HG02610 (cell line): ENCODE measurements at regions not wholly inside any gene's neighbourhood (a gene's known extent, or its start where the extent isn't known, plus 50 kb on each side); places are given as distances from the start of the nearest gene placed in this dataset.

Experiments used
- ATAC-seq: cut with Tn5 transposase; IDR thresholded peaks from one replicate; pipeline ENCODE4 v1.9.1; 2021; ENCODE audit warnings: mild to moderate bottlenecking, moderate library complexity; ENCODE audit not compliant: unreplicated experiment

- no peak for ATAC-seq
Observed at GRCh38 chr1:65090406-65090805, 57.6 kb upstream of the AK4 start.

DNA sequence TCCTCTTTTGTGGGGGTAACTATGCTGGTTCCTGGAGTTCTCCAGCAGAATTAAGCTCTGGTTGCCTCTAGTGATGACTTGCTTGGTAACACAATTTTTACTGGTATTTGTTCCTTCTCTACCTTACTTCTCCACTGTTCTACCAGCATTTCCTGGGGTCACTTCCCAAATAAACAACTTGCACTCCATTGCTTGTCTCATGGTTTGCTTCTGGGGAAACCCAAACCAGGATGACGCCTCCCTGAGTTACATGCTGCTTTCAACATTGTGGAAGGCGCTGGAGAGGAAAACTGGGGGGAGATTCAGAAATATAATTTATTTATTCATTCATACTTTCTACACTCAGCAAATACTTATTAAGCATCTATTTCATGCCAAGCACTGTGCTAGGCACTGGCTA, 55.3 kb upstream of the AK4 start:
- no peak for ATAC-seq

GRCh38 chr1:65097076-65097475, 50.9 kb upstream of the AK4 start:
- ATAC-seq, result no peak
